Tibial nerve (tissue), 3 donors: ENCODE measurements at regions not wholly inside any gene's neighbourhood (a gene's known extent, or its start where the extent isn't known, plus 50 kb on each side); places are given as distances from the start of the nearest gene placed in this dataset.

Source experiments
- POLR2A ChIP-seq, 2 donors: fragments of 450-650 bp; IDR thresholded peaks; one replicate each; pipeline ENCODE4 v1.6.1; 2017; ENCODE audit warnings: antibody characterized with exemption in 2 of 2, mild to moderate bottlenecking in 2 of 2, moderate library complexity in 2 of 2
- TF ChIP-seq, protein P1 (sequence below), 5 experiments: fragments of 200-600 bp in 3 of 5; fragments of 450-650 bp in 2 of 5; sonication (generic) in 3 of 5; IDR thresholded peaks; one replicate each; pipeline ENCODE4 v1.5.1; 2016 to 2019; ENCODE audit warnings: antibody characterized with exemption in 5 of 5, mild to moderate bottlenecking in 3 of 5, moderate library complexity in 2 of 5

DNA sequence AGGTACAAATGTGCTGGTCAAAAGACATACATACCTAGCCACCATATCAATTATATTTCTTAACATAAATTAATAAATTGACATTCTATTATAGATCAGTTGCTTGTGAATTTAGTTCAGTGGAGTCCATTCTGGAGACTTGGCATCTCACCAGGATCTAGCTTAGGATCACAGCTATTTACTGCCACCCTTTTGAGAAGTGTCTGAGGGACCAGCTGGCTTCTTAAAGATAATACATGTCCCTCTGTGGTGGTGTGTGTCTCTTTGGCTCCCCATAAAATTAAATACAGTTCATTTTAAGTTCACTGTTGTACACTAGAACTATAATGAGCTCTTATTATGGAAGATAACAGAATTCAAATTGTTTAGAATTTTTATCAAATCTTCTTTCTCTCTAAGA is 290.7 kb downstream of the PRELID2 start:
- no peak for TF ChIP-seq POLR2A (IDR thresholded peaks at IDR 0.05)
- TF ChIP-seq, protein P1, sequence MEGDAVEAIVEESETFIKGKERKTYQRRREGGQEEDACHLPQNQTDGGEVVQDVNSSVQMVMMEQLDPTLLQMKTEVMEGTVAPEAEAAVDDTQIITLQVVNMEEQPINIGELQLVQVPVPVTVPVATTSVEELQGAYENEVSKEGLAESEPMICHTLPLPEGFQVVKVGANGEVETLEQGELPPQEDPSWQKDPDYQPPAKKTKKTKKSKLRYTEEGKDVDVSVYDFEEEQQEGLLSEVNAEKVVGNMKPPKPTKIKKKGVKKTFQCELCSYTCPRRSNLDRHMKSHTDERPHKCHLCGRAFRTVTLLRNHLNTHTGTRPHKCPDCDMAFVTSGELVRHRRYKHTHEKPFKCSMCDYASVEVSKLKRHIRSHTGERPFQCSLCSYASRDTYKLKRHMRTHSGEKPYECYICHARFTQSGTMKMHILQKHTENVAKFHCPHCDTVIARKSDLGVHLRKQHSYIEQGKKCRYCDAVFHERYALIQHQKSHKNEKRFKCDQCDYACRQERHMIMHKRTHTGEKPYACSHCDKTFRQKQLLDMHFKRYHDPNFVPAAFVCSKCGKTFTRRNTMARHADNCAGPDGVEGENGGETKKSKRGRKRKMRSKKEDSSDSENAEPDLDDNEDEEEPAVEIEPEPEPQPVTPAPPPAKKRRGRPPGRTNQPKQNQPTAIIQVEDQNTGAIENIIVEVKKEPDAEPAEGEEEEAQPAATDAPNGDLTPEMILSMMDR (IDR thresholded peaks at IDR 0.05), result no peak
